Astrocyte of the spinal cord (primary cell): ENCODE measurements at regions not wholly inside any gene's neighbourhood (a gene's known extent, or its start where the extent isn't known, plus 50 kb on each side); places are given as distances from the start of the nearest gene placed in this dataset.

Experiments used
- DNase-seq: peaks from one replicate; pipeline ENCODE4 v3.0.0; 2011; ENCODE audit warnings: low read depth, low spot score
- H3K4me3 ChIP-seq: 2 replicates; pipeline ENCODE4 v1.5.1; 2011; ENCODE audit warnings: low read depth, mild to moderate bottlenecking, low read length, moderate library complexity
- CTCF ChIP-seq: IDR thresholded peaks from 2 replicates; pipeline ENCODE4 v1.5.1; 2012; ENCODE audit warnings: low read depth, mild to moderate bottlenecking, low read length, inconsistent platforms
- in situ Hi-C: cut with HindIII; loops from 2 replicates; pipeline ENCODE4 v1.10.0; 2017; ENCODE audit warnings: low sequenced_read_pairs

- no peak overlapping the region for H3K4me3 ChIP-seq
- no peak for DNase-seq
- TF ChIP-seq CTCF: no peak
- in situ Hi-C loops: no loop called here
These were observed 566.0 kb downstream of the STK39 start for GRCh38 chr2:167681234-167682015.

- DNase-seq: no peak
- in situ Hi-C loops: no loop called here
- no peak for TF ChIP-seq CTCF
- no peak overlapping the region for H3K4me3 ChIP-seq
These were observed 569.2 kb downstream of the STK39 start for GRCh38 chr2:167678158-167678557.

GRCh38 chr2:167675906-167676305 is 571.5 kb downstream of the STK39 start:
- H3K4me3 ChIP-seq: no peak overlapping the region
- no peak for DNase-seq
- in situ Hi-C loops: no loop called here
- no peak for TF ChIP-seq CTCF

GRCh38 chr2:167670588-167670987 is 576.8 kb downstream of the STK39 start:
- no peak overlapping the region for H3K4me3 ChIP-seq
- DNase-seq: no peak
- in situ Hi-C loops: no loop called here
- TF ChIP-seq CTCF: no peak

- no peak overlapping the region for H3K4me3 ChIP-seq
- in situ Hi-C loops: no loop called here
- TF ChIP-seq CTCF: no peak
- no peak for DNase-seq
These were observed 594.3 kb downstream of the STK39 start for GRCh38 chr2:167653131-167653530.

- H3K4me3 ChIP-seq: no peak overlapping the region
- TF ChIP-seq CTCF: no peak
- in situ Hi-C loops: no loop called here
- DNase-seq: peak; percentile 17
These were observed 595.0 kb downstream of the STK39 start for GRCh38 chr2:167652401-167652800.
